Psoas muscle (tissue), 7 donors: ENCODE measurements at regions not wholly inside any gene's neighbourhood (a gene's known extent, or its start where the extent isn't known, plus 50 kb on each side); places are given as distances from the start of the nearest gene placed in this dataset.
"Not testable (repeated sequence)": the region's sequence is repeated elsewhere in the genome, so short reads cannot be mapped to it uniquely, and the experiment has no call there.

ENCODE experiments used
- ATAC-seq, 4 donors: fragments of 200-7000 bp; cut with Tn5 transposase; one replicate each; pipeline ENCODE4 v1.9.1; 2020; ENCODE audit warnings: moderate library complexity in 3 of 4, mild to moderate bottlenecking in 2 of 4
- DNase-seq, 2 donors: peaks; one replicate each; pipeline ENCODE4 v3.0.0-alpha.2; 2020
- H3K27ac ChIP-seq: fragments of 200-600 bp; one replicate; pipeline ENCODE4 v1.8.0; 2022
- H3K27me3 ChIP-seq, 3 donors: fragments of 200-600 bp in 1 of 3; one replicate each; pipeline versions ENCODE4 v1.6.1 to v1.8.0; 2013 to 2022; ENCODE audit warnings: low read length in 2 of 3, mild to moderate bottlenecking in 2 of 3, moderate library complexity in 1 of 3; ENCODE audit not compliant: insufficient read depth in 3 of 3
- H3K36me3 ChIP-seq, 2 donors: fragments of 200-600 bp in 1 of 2; one replicate each; pipeline versions ENCODE4 v1.6.1 to v1.8.0; 2013 to 2022; ENCODE audit warnings: low read depth in 1 of 2, mild to moderate bottlenecking in 1 of 2, moderate library complexity in 1 of 2; ENCODE audit not compliant: insufficient read depth in 1 of 2
- H3K4me1 ChIP-seq: fragments of 200-600 bp; one replicate; pipeline ENCODE4 v1.8.0; 2022
- H3K4me3 ChIP-seq: fragments of 200-600 bp; one replicate; pipeline ENCODE4 v1.8.0; 2022; ENCODE audit warnings: mild to moderate bottlenecking
- H3K9me3 ChIP-seq: fragments of 200-600 bp; one replicate; pipeline ENCODE4 v1.8.0; 2022
- WGBS, 3 donors: extraction: QIAGEN DNeasy Blood & Tissue Kit; methylation state at CpG; one replicate each; pipeline versions ENCODE4 v1.1.6 to v1.1.7; 2013; 5-methylcytosine and 5-hydroxymethylcytosine counted together
- intact Hi-C, 2 donors: fragments of 100-400 bp; cut with DNase I; formaldehyde crosslinking; loops; one replicate each; pipeline versions ENCODE4 v1.11.0 to v1.14.2; 2022
- TF ChIP-seq, protein P1 (sequence below): fragments of 200-600 bp; IDR thresholded peaks from one replicate; pipeline ENCODE4 v1.8.0; 2022; ENCODE audit warnings: antibody characterized with exemption
- donor health status: healthy with polysubstance abuse.
- donor health status: DM: no; HTN: no; CAD: no; lungs with moderate emphysema.
- donor health status: Bipolar disorder and iron deficiency.
- donor health status: healthy.
- donor health status: DM: yes; HTN: yes; CAD: no.
- donor health status: DM: no; HTN: no; CAD: no.
- donor health status: DM: yes; HTN: yes; CAD: no.

DNA sequence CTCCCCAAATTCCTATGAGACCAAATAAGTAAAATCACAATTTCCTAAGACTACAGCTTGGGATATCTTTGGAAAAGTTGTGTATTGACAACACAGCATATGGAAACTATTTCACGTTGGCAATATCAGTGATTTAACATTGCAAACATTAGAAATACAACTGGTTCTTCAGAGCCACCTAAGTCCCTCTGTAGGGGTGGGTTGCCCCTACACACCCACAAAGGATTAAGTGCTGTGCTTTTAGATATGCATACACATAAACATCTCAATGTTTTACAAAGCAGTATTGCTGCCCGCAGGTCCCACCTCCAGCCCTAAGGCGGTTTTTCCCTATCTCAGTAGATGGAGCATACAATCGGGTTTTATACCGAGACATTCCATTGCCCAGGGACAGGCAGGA is 66.0 kb upstream of the DEFB108B start:
- H3K27ac ChIP-seq, intact Hi-C loops, H3K36me3 ChIP-seq, H3K9me3 ChIP-seq, H3K27me3 ChIP-seq, ATAC-seq, DNase-seq, H3K4me3 ChIP-seq, H3K4me1 ChIP-seq: not testable (repeated sequence)
- WGBS, 3 donors: 76 to 93% (median 78%) methylated on average over 2 of the region's 5 CpGs

DNA sequence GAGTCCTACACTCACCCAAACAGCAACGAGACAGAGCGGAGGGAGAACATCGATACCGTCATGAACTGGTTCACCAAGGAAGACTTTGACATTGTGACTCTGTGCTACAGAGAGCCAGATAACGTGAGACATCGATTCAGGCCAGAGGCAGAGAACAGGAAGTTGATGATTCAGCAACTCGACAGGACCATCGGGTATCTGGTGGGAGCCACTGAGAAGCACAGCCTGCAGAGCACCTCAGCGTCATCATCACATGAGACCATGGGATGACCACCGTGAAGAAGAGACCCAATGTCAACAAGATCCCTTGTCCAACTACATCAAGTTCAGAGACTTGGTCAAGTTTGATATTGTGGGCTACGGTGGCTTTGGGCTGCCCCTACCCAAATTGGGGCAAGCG is 60.8 kb upstream of the DEFB108B start:
- H3K9me3 ChIP-seq, intact Hi-C loops, H3K27me3 ChIP-seq, H3K36me3 ChIP-seq, H3K4me1 ChIP-seq, H3K27ac ChIP-seq, ATAC-seq, H3K4me3 ChIP-seq, DNase-seq: not testable (repeated sequence)
- 89 to 91% (median 90%) methylated on average over 11 to 12 of the region's 12 CpGs for WGBS, 3 donors

DNA sequence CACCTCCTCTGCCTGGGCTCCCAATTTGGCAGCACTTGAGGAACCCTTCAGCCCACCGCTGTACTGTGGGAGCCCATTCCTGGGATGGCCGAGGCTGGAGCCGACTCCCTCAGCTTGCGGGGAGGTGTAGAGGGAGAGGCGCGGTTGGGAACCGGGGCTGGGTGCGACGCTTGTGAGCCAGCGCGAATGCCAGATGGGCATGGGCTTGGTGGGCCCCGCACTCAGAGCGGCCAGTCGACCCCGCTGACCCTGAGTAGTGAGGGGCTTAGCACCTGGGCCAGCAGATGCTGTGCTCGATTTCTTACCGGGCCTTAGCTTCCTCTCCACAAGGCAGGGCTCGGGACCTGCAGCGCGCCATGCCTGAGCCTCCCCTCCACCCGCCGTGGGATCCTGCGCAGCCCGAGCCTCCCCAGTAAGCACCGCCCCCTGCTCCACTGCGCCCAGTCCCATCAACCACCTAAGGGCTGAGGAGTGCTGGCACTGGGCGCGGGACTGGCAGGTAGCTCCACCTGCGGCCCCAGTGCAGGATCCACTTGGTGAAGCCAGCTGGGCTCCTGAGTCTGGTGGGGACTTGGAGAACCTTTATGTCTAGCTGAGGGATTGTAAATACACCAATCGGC is 58.3 kb upstream of the DEFB108B start:
- Histone ChIP-seq H3K9me3 (no peaks in the 10 kb centered on the region), H3K4me3 (no peak overlapping the region), H3K4me1 (no peaks in the 10 kb centered on the region), H3K36me3 (no peaks in the 10 kb centered on the region), H3K27ac (no peak overlapping the region), H3K27me3 (no peaks in the 10 kb centered on the region)
- ATAC-seq (no peak), DNase-seq (no peak)
- 93 to 97% (median 94%) methylated on average over 27 to 30 of the region's 30 CpGs for WGBS, 3 donors
- intact Hi-C loops: no loop called here
- TF ChIP-seq, protein P1, sequence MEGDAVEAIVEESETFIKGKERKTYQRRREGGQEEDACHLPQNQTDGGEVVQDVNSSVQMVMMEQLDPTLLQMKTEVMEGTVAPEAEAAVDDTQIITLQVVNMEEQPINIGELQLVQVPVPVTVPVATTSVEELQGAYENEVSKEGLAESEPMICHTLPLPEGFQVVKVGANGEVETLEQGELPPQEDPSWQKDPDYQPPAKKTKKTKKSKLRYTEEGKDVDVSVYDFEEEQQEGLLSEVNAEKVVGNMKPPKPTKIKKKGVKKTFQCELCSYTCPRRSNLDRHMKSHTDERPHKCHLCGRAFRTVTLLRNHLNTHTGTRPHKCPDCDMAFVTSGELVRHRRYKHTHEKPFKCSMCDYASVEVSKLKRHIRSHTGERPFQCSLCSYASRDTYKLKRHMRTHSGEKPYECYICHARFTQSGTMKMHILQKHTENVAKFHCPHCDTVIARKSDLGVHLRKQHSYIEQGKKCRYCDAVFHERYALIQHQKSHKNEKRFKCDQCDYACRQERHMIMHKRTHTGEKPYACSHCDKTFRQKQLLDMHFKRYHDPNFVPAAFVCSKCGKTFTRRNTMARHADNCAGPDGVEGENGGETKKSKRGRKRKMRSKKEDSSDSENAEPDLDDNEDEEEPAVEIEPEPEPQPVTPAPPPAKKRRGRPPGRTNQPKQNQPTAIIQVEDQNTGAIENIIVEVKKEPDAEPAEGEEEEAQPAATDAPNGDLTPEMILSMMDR: no peak

DNA sequence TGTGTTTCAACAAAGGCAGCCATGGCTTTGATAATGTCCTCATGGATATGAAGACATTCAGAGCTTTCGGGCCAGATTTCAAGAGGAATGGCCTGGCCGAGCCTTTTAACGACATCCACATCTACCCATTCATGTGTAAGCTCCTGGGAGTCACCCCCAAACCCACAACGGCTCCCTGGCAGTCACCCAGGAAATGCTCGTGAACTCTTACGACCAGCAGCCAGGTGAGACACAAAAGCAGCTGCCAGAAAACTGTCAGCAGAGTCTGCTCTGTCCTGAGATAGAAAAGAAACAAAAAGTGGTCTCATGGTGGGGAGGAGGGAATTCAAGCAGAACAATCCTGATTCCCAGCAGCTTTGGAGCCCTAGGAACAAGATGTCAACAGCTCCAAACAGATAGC is 52.9 kb upstream of the DEFB108B start:
- H3K4me1 ChIP-seq, H3K4me3 ChIP-seq, H3K36me3 ChIP-seq, H3K9me3 ChIP-seq, ATAC-seq, DNase-seq, intact Hi-C loops, H3K27me3 ChIP-seq, H3K27ac ChIP-seq: not testable (repeated sequence)
- WGBS, 3 donors: 44 to 46% (median 45%) methylated on average over 6 of the region's 6 CpGs

DNA sequence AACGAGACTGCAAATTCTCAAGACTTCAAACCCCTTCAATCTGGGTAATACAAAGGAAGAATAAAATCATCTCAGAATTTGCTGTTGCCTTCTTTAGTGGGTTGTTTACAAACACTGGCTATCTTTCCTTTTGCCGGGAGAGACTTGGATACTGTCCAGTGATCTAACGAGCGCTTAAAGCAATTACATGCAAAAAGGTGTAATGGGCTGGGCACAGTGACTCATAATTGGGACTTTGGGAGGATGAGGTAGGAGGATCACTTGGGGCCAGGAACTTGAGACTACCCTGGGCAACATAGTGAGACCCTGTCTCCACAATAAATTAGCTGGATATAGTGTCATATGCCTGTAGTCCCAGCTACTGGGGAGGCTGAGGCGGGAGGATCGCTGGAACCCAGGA is 52.2 kb upstream of the DEFB108B start:
- H3K4me3 ChIP-seq, H3K9me3 ChIP-seq, H3K27ac ChIP-seq, H3K27me3 ChIP-seq, intact Hi-C loops, DNase-seq, H3K4me1 ChIP-seq, ATAC-seq, H3K36me3 ChIP-seq: not testable (repeated sequence)
- 41 to 49% (median 44%) methylated on average over 6 of the region's 6 CpGs for WGBS, 3 donors

DNA sequence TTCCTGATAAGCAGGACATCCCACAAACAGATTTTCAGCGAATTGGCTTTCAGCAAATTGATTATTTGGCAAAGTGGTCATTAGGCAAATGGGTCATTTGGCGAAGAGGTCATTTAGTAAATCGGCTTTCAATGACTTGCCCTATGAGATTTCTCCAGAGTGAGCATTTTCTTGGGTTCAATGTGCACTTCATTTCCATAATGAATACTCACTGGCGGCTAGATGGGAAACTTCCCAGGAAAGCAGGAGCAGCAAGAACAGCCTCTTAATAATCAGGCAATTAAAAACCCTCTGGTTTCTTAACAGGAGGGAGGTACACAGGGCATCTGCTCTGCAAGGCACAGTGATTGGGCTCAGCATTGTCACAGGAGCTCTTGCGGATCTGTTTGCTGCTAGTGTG is 51.5 kb upstream of the DEFB108B start:
- WGBS, 3 donors: 83 to 88% (median 87%) methylated on average over 5 of the region's 5 CpGs
- H3K9me3 ChIP-seq, H3K27ac ChIP-seq, H3K4me1 ChIP-seq, ATAC-seq, DNase-seq, H3K27me3 ChIP-seq, H3K4me3 ChIP-seq, intact Hi-C loops, H3K36me3 ChIP-seq: not testable (repeated sequence)

DNA sequence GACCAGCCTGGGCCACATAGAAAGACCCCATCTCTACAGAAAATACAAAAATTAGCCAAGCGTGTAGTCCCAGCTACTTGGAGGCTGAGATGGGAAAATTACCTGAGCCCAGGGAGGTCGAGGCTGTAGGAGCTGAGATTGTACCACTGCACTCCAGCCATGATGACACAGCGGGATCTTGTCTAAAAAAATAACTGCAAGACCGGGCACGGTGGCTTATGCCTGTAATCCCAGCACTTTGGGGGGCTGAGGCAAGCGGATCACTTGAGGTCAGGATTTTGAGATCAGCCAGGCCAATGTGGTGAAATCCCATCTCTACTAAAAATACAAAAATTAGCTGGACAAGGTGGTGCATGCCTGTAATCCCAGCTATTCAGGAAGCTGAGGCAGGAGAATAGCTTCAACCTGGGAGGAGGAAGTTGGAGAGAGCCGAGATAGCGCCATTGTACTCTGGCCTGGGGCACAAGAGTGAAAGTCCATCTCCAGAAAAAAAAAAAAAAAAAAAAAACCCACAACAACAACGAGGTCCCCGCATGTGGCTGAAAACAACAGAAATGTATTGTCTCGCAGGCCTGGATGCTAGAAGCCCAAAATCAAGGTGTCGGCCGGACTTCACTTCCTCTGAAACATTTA is 50.7 kb upstream of the DEFB108B start:
- H3K9me3 ChIP-seq, intact Hi-C loops, DNase-seq, H3K4me1 ChIP-seq, ATAC-seq, H3K27me3 ChIP-seq, H3K27ac ChIP-seq, H3K36me3 ChIP-seq, H3K4me3 ChIP-seq: not testable (repeated sequence)
- WGBS, 3 donors: 89 to 90% (median 89%) methylated on average over 11 to 13 of the region's 13 CpGs

DNA sequence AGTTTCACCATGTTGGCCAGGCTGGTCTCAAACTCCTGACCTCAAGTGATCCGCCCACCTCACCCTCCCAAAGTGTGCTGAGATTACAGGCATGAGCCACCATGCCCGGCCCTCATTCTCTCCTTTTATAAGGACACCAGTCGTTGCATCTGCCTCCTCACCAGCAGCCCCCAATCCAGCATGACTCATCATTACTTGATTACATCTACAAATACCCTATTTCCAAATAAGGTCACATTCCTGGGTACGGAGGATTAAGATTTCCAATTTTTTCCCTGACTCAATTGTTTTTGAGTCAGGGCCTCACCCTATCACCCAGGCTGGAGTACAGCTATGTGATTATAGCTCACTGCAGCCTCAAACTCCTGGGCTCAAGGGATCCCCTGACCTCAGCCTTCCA is 49.8 kb upstream of the DEFB108B start:
- intact Hi-C loops: not testable (repeated sequence)

More for the DNA sequence above, 49.8 kb upstream of the DEFB108B start:
- DNase-seq, H3K27ac ChIP-seq, H3K4me3 ChIP-seq, ATAC-seq, H3K36me3 ChIP-seq, H3K9me3 ChIP-seq, H3K4me1 ChIP-seq, H3K27me3 ChIP-seq: not testable (repeated sequence)
- 67 to 80% (median 72%) methylated on average over 3 to 4 of the region's 4 CpGs for WGBS, 3 donors
